ENCODE measurements at regions not wholly inside any gene's neighbourhood (a gene's known extent, or its start where the extent isn't known, plus 50 kb on each side); places are given as distances from the start of the nearest gene placed in this dataset.

DNA sequence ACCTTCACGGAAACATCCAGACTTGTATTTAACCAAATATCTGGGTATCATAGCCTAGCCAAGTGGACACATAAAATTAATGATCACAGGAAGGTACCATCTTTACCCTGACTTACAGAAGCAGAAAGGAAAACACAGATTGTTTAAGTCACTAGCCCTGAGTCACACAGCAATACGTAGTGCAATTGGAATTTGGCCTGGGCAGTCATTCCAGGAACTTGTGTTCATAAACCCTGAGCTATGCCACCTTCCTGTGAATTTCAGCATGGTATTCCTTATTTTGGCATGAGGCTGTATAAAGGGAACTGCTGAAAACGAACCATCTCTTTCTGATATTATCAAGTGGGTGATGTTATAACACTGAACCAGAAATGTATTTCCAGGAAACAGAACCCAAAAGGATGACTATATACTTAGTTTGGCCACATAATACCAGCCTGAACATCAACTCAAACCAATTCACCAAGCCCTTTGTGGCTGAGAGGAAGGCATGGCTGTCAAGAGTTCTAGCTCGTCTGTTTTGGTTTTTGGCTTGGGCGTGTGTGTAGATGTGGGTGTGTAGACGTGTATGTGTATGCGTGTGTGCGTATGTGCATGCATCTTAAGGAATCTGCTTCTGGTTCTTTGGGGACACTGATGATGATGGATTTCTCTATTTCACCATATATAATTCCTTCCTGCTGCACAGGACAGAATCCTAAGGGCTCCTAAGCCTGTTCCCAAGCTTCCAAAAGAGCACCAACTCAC lies 533.4 kb upstream of the ID2 start:
- TF ChIP-seq ZNF274 (IDR thresholded peaks at IDR 0.05; ENCODE audit: low read depth, low read length): no peak
- no peak for TF ChIP-seq YY1 (IDR thresholded peaks at IDR 0.05; ENCODE audit: insufficient read depth, insufficient read length)

All from NT2/D1 (cell line).